ENCODE measurements at regions not wholly inside any gene's neighbourhood (a gene's known extent, or its start where the extent isn't known, plus 50 kb on each side); places are given as distances from the start of the nearest gene placed in this dataset.

- H3K9me3 ChIP-seq (ENCODE audit: control insufficient read depth, insufficient read depth, low read depth, low read length) = no peaks in the 10 kb centered on the region
- ChIA-PET CTCF (interaction anchor here (0.6 to 2.8 kb wide), 6 partner anchors 10 to 988 kb away, joined by 3 to 7 read pairs (median 4); no protein-coding TSS in a partner anchor), POLR2A (no interaction called here)
- TF ChIP-seq ZNF473 (tag by site-specific recombination; IDR thresholded peaks at IDR 0.05) (no peak), ZNF571 (tag by site-specific recombination; IDR thresholded peaks at IDR 0.05) (no peak), ZNF654 (tag by site-specific recombination; IDR thresholded peaks at IDR 0.05; ENCODE audit: low read depth) (peak; percentile 51), HIC1 (tag by site-specific recombination; IDR thresholded peaks at IDR 0.05) (no peak), ZNF660 (tag by site-specific recombination; IDR thresholded peaks at IDR 0.05) (0 out of 2 replicates have a peak, but pooled peaks have one; percentile 43), GLIS1 (tag by site-specific recombination; IDR thresholded peaks at IDR 0.05) (peak; percentile 33; the same call in 1 of the 2 replicates)
- TF ChIP-seq, protein P1, sequence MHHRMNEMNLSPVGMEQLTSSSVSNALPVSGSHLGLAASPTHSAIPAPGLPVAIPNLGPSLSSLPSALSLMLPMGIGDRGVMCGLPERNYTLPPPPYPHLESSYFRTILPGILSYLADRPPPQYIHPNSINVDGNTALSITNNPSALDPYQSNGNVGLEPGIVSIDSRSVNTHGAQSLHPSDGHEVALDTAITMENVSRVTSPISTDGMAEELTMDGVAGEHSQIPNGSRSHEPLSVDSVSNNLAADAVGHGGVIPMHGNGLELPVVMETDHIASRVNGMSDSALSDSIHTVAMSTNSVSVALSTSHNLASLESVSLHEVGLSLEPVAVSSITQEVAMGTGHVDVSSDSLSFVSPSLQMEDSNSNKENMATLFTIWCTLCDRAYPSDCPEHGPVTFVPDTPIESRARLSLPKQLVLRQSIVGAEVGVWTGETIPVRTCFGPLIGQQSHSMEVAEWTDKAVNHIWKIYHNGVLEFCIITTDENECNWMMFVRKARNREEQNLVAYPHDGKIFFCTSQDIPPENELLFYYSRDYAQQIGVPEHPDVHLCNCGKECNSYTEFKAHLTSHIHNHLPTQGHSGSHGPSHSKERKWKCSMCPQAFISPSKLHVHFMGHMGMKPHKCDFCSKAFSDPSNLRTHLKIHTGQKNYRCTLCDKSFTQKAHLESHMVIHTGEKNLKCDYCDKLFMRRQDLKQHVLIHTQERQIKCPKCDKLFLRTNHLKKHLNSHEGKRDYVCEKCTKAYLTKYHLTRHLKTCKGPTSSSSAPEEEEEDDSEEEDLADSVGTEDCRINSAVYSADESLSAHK (tag by site-specific recombination; IDR thresholded peaks at IDR 0.05) = no peak
- no peaks in the 10 kb centered on the region for H3K36me3 ChIP-seq (ENCODE audit: control insufficient read depth in 2 of 2, insufficient read depth in 1 of 2, low read length in 2 of 2)
- H3K4me3 ChIP-seq (ENCODE audit: low read depth, low read length) = no peak overlapping the region
- H3K4me1 ChIP-seq (ENCODE audit: control insufficient read depth, insufficient read depth, low read length) = no peaks in the 10 kb centered on the region
- H3K27ac ChIP-seq (ENCODE audit: extremely low read depth, low read depth, low read length) = no peak overlapping the region
Measured at GRCh38 chr9:103397868-103398600, 402.9 kb downstream of the CYLC2 start.

DNA sequence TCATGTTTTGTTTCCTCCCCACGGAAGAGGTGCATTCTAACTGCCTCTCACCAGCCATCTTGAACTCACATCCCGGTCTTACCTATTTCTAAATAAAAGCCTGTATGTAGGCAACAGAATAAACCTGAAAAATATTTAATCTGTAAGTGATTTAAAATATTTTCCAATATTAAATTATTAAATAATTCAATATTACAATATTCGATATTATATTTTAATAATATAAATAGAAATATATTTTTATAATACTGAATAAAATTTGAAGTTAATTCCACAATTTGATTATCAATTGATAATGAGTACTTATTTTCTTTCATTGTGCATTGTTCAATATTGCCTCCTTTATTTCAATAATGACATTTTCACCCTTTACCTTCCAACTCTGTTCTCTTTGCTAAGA, 404.4 kb downstream of the CYLC2 start:
- POLR2A ChIA-PET = no interaction called here
- H3K4me3 ChIP-seq (ENCODE audit: low read depth, low read length) = no peak overlapping the region
- no peaks in the 10 kb centered on the region for H3K36me3 ChIP-seq (ENCODE audit: control insufficient read depth in 2 of 2, insufficient read depth in 1 of 2, low read length in 2 of 2)
- TF ChIP-seq ZNF645 (tag by site-specific recombination; IDR thresholded peaks at IDR 0.05) (no peak), ZNF529 (tag by site-specific recombination; IDR thresholded peaks at IDR 0.05; ENCODE audit: insufficient replicate concordance) (no peak), ZNF785 (tag by site-specific recombination; IDR thresholded peaks at IDR 0.05) (no peak), GLIS1 (tag by site-specific recombination; IDR thresholded peaks at IDR 0.05) (no peak), GLI2 (tag by site-specific recombination; IDR thresholded peaks at IDR 0.05; ENCODE audit: borderline replicate concordance, low read depth) (no peak), ZNF426 (tag by site-specific recombination; IDR thresholded peaks at IDR 0.05) (no peak), ZNF274 (IDR thresholded peaks at IDR 0.05; ENCODE audit: low read length) (no peak), ZNF274 (tag by site-specific recombination; IDR thresholded peaks at IDR 0.05; ENCODE audit: borderline replicate concordance) (no peak), ZNF157 (tag by site-specific recombination; IDR thresholded peaks at IDR 0.05) (no peak), ZIC2 (tag by site-specific recombination; IDR thresholded peaks at IDR 0.05) (no peak), ZNF670 (tag by site-specific recombination; IDR thresholded peaks at IDR 0.05; ENCODE audit: low read depth) (no peak), ZNF660 (tag by site-specific recombination; IDR thresholded peaks at IDR 0.05) (no peak), KLF7 (tag by site-specific recombination; IDR thresholded peaks at IDR 0.05; ENCODE audit: borderline replicate concordance) (no peak), ZXDB (tag by site-specific recombination; IDR thresholded peaks at IDR 0.05) (no peak), ZNF10 (tag by site-specific recombination; IDR thresholded peaks at IDR 0.05) (no peak), ELK4 (IDR thresholded peaks at IDR 0.05; ENCODE audit: borderline replicate concordance, low read depth, low read length) (no peak), ZNF121 (tag by site-specific recombination; IDR thresholded peaks at IDR 0.05) (no peak)
- H3K27ac ChIP-seq (ENCODE audit: extremely low read depth, low read depth, low read length) = no peak overlapping the region
- H3K4me1 ChIP-seq (ENCODE audit: control insufficient read depth, insufficient read depth, low read length) = no peaks in the 10 kb centered on the region
- CTCF ChIA-PET = no interaction called here
- H3K9me3 ChIP-seq (ENCODE audit: control insufficient read depth, insufficient read depth, low read depth, low read length) = no peaks in the 10 kb centered on the region
